H9 (cell line): ENCODE measurements at regions not wholly inside any gene's neighbourhood (a gene's known extent, or its start where the extent isn't known, plus 50 kb on each side); places are given as distances from the start of the nearest gene placed in this dataset.

Source experiments
- DNase-seq: peaks from one replicate; pipeline ENCODE4 v3.0.0-alpha.2; 2017
- H2AFZ ChIP-seq: one replicate; pipeline ENCODE4 v1.6.1; 2013; ENCODE audit warnings: mild to moderate bottlenecking, low read length, control low read depth, moderate library complexity
- H2AK5ac ChIP-seq: 2 replicates; pipeline ENCODE4 v1.6.1; 2013; ENCODE audit warnings: low read length, control low read depth, mixed read lengths; ENCODE audit not compliant: insufficient read length
- H2BK120ac ChIP-seq: one replicate; pipeline ENCODE4 v1.6.1; 2013; ENCODE audit warnings: low read depth, mild to moderate bottlenecking, low read length, control low read depth, inconsistent platforms; ENCODE audit not compliant: poor library complexity, severe bottlenecking
- H2BK12ac ChIP-seq: 2 replicates; pipeline ENCODE4 v1.6.1; 2013; ENCODE audit warnings: low read length, control low read depth, mixed read lengths, low read depth; ENCODE audit not compliant: insufficient read length
- H2BK15ac ChIP-seq: 2 replicates; pipeline ENCODE4 v1.6.1; 2013; ENCODE audit warnings: low read depth, low read length, control low read depth
- H2BK20ac ChIP-seq: one replicate; pipeline ENCODE4 v1.6.1; 2013; ENCODE audit warnings: low read depth, mild to moderate bottlenecking, low read length, control low read depth, inconsistent platforms; ENCODE audit not compliant: poor library complexity, severe bottlenecking
- H2BK5ac ChIP-seq: 2 replicates; pipeline ENCODE4 v1.6.1; 2013; ENCODE audit warnings: low read length, control low read depth, mixed read lengths; ENCODE audit not compliant: insufficient read length
- H3K14ac ChIP-seq: 2 replicates; pipeline ENCODE4 v1.6.1; 2013; ENCODE audit warnings: low read length, control low read depth; ENCODE audit not compliant: insufficient read depth
- H3K18ac ChIP-seq: 2 replicates; pipeline ENCODE4 v1.6.1; 2013; ENCODE audit warnings: low read depth, mild to moderate bottlenecking, mixed read lengths, low read length, control low read depth; ENCODE audit not compliant: insufficient read length
- H3K23ac ChIP-seq: 2 replicates; pipeline ENCODE4 v1.6.1; 2013; ENCODE audit warnings: low read length, control low read depth, mixed read lengths, low read depth; ENCODE audit not compliant: insufficient read length
- H3K23me2 ChIP-seq: 2 replicates; pipeline ENCODE4 v1.6.1; 2013; ENCODE audit warnings: low read depth, mild to moderate bottlenecking, mixed read lengths, low read length, control low read depth; ENCODE audit not compliant: insufficient read length, poor library complexity, severe bottlenecking
- H3K27ac ChIP-seq: 2 replicates; pipeline ENCODE4 v1.5.1; 2013; ENCODE audit warnings: low read length, control low read depth, mixed read lengths, low read depth; ENCODE audit not compliant: insufficient read length
- H3K27me3 ChIP-seq: 2 replicates; pipeline ENCODE4 v1.6.1; 2013; ENCODE audit warnings: low read length, control low read depth, inconsistent platforms; ENCODE audit not compliant: insufficient read depth
- H3K4ac ChIP-seq: 2 replicates; pipeline ENCODE4 v1.6.1; 2013; ENCODE audit warnings: low read depth, mild to moderate bottlenecking, control low read depth, inconsistent platforms, low read length, moderate library complexity
- H3K4me1 ChIP-seq: 2 replicates; pipeline ENCODE4 v1.6.1; 2013; ENCODE audit warnings: low read length, control low read depth, inconsistent platforms; ENCODE audit not compliant: insufficient read depth
- H3K4me2 ChIP-seq: 2 replicates; pipeline ENCODE4 v1.6.1; 2013; ENCODE audit warnings: low read length, control low read depth, mixed read lengths; ENCODE audit not compliant: insufficient read length, insufficient read depth
- H3K56ac ChIP-seq: 2 replicates; pipeline ENCODE4 v1.6.1; 2013; ENCODE audit warnings: low read depth, mild to moderate bottlenecking, mixed read lengths, low read length, control low read depth; ENCODE audit not compliant: insufficient read length
- H3K79me1 ChIP-seq: 2 replicates; pipeline ENCODE4 v1.6.1; 2013; ENCODE audit warnings: low read depth, mild to moderate bottlenecking, moderate library complexity, low read length, control low read depth, inconsistent platforms; ENCODE audit not compliant: insufficient read depth, poor library complexity, severe bottlenecking
- H3K79me2 ChIP-seq: 2 replicates; pipeline ENCODE4 v1.6.1; 2013; ENCODE audit warnings: low read length, control low read depth, inconsistent platforms; ENCODE audit not compliant: insufficient read depth
- H3K9ac ChIP-seq: 2 replicates; pipeline ENCODE4 v1.6.1; 2013; ENCODE audit warnings: low read length, control low read depth, mixed read lengths; ENCODE audit not compliant: insufficient read length; ENCODE audit errors: extremely low read depth
- H3K9me3 ChIP-seq: one replicate; pipeline ENCODE4 v1.6.1; 2013; ENCODE audit warnings: low read depth, low read length, inconsistent platforms; ENCODE audit not compliant: control insufficient read depth
- H3T11ph ChIP-seq: one replicate; pipeline ENCODE4 v1.6.1; 2013; ENCODE audit warnings: mild to moderate bottlenecking, low read length, control low read depth, inconsistent platforms
- H4K20me1 ChIP-seq: one replicate; pipeline ENCODE4 v1.6.1; 2013; ENCODE audit not compliant: control insufficient read depth, insufficient read length, insufficient read depth
- H4K5ac ChIP-seq: 2 replicates; pipeline ENCODE4 v1.6.1; 2013; ENCODE audit warnings: low read depth, mild to moderate bottlenecking, mixed read lengths, low read length, control low read depth; ENCODE audit not compliant: insufficient read length
- H4K8ac ChIP-seq: replicated peaks from 2 replicates; pipeline ENCODE4 v1.6.1; 2013; ENCODE audit warnings: low read length, control low read depth, mixed read lengths, low read depth; ENCODE audit not compliant: insufficient read length
- H4K91ac ChIP-seq: 2 replicates; pipeline ENCODE4 v1.6.1; 2013; ENCODE audit warnings: low read depth, mild to moderate bottlenecking, moderate library complexity, mixed read lengths, low read length, control low read depth; ENCODE audit not compliant: insufficient read length
- H3K27ac Mint-ChIP-seq, 3 experiments: 2 replicates in 2 of 3; 3 replicates in 1 of 3; pipeline ENCODE4 v1.8.0; 2020 to 2021; ENCODE audit warnings: mixed read lengths in 3 of 3, mild to moderate bottlenecking in 1 of 3, moderate library complexity in 1 of 3
- H3K27me3 Mint-ChIP-seq: 2 replicates; pipeline ENCODE4 v1.8.0; 2021; ENCODE audit warnings: low read depth, mild to moderate bottlenecking, moderate library complexity, mixed read lengths
- H3K36me3 Mint-ChIP-seq, 3 experiments: 2 replicates in 2 of 3; 3 replicates in 1 of 3; pipeline ENCODE4 v1.8.0; 2020 to 2021; ENCODE audit warnings: low read depth in 3 of 3, mixed read lengths in 3 of 3; ENCODE audit not compliant: insufficient read depth in 1 of 3
- H3K4me1 Mint-ChIP-seq, 2 experiments: 2 replicates each; pipeline ENCODE4 v1.8.0; 2020; ENCODE audit warnings: mixed read lengths in 2 of 2
- H3K4me3 Mint-ChIP-seq, 2 experiments: 2 replicates in 1 of 2; 3 replicates in 1 of 2; pipeline ENCODE4 v1.8.0; 2020 to 2021; ENCODE audit warnings: mild to moderate bottlenecking in 2 of 2, mixed read lengths in 2 of 2, moderate library complexity in 1 of 2
- H3K9me3 Mint-ChIP-seq, 2 experiments: 2 replicates in 1 of 2; 3 replicates in 1 of 2; pipeline ENCODE4 v1.8.0; 2020; ENCODE audit warnings: mild to moderate bottlenecking in 2 of 2, mixed read lengths in 2 of 2, moderate library complexity in 1 of 2
- CTCF ChIP-seq: fragments of 200-600 bp; sonication (generic); conservative IDR thresholded peaks from 3 replicates; pipeline ENCODE4 v1.8.0; 2021; ENCODE audit warnings: antibody characterized with exemption, mild to moderate bottlenecking
- WGBS: extraction: QIAGEN DNeasy Blood & Tissue Kit; methylation state at CpG from one replicate; pipeline ENCODE4 v1.1.7; 2013; ENCODE audit warnings: missing lambda C conversion rate, low lambda C conversion rate, mixed read lengths; ENCODE audit not compliant: insufficient read length; ENCODE audit errors: extremely low coverage; 5-methylcytosine and 5-hydroxymethylcytosine counted together

GRCh38 chr1:63264161-63264560, 58.2 kb upstream of the FOXD3 start:
- Histone ChIP-seq H2BK20ac (no peak overlapping the region), H2BK5ac (no peak overlapping the region), H3K79me1 (no peaks in the 10 kb centered on the region), H3K4me2 (no peak overlapping the region), H3K14ac (no peak overlapping the region), H3K4ac (no peak overlapping the region), H2BK120ac (no peak overlapping the region), H3K9ac (no peak overlapping the region), H4K5ac (no peak overlapping the region), H2AFZ (no peak overlapping the region), H3K23ac (no peak overlapping the region), H2BK12ac (no peak overlapping the region), H3K56ac (no peak overlapping the region), H3K9me3 (no peaks in the 10 kb centered on the region), H3K27ac (no peak overlapping the region), H4K8ac (no peak overlapping the region), H2AK5ac (no peak overlapping the region), H3K4me1 (no peaks in the 10 kb centered on the region), H3T11ph (no peak overlapping the region), H2BK15ac (no peak overlapping the region), H4K91ac (no peak overlapping the region), H3K23me2 (no peaks in the 10 kb centered on the region), H4K20me1 (no peaks in the 10 kb centered on the region), H3K18ac (no peak overlapping the region), H3K27me3 (no peaks in the 10 kb centered on the region), H3K79me2 (no peaks in the 10 kb centered on the region)
- DNase-seq, result no peak
- Mint-ChIP-seq H3K4me3 (no peak overlapping the region), H3K27ac (no peak overlapping the region), H3K27me3 (no peaks in the 10 kb centered on the region), H3K9me3 (no peaks in the 10 kb centered on the region), H3K36me3 (no peaks in the 10 kb centered on the region; a peak in 1 of 7 replicates), H3K4me1 (peaks cover under 1 to 9% of the 10 kb centered on the region in 2 experiments; a peak in 3 of 4 replicates)
- TF ChIP-seq CTCF, result no peak
- no CpG with 5 or more reads among the region's 2 CpGs for WGBS
